NOMO-1 (cell line): ENCODE measurements at regions not wholly inside any gene's neighbourhood (a gene's known extent, or its start where the extent isn't known, plus 50 kb on each side); places are given as distances from the start of the nearest gene placed in this dataset.

Source experiments
- DNase-seq, 2 experiments: peaks; one replicate each; lab custom pipeline; 2025; ENCODE audit not compliant: unreplicated experiment in 2 of 2; lab: John Stamatoyannopoulos, UW

DNA sequence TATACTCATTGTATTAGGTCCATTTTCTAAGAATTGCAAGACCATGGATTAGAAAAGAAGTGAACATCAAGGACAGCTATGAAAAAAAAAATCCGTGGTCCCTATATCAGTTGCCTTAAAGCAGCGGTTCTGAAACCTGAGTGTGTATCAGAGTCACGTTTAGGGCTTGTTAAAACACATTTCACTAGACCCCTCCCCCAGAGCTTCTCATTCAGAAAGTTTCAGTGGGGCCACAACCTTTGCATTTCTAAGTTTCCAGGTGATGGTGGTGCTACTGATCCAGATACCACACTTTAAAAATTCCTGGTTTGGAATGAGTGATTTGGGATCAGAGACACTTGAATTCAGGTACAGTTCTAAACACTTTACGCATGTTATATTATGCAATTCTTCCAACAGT, 96.1 kb upstream of the PRMT6 start:
- no peak for DNase-seq

DNA sequence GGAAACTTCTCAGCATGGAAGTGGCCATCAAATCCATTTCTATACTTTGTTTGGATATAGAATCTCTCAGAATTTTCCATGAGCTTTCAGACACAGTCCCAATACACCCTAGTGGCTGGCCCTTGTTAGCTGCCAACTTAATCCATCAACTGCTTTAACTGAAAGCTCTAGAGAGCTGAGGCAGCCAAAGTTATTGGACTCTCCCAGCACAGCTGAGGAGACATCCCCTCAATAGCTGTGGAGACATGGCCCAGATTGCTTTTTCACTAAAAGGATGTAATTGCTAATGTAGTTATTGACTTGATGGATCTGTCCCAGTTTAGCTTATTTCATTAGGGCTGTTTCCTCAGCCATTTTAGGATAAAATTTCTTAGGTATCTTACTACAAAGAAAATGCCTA, 94.8 kb upstream of the PRMT6 start:
- no peak for DNase-seq

DNA sequence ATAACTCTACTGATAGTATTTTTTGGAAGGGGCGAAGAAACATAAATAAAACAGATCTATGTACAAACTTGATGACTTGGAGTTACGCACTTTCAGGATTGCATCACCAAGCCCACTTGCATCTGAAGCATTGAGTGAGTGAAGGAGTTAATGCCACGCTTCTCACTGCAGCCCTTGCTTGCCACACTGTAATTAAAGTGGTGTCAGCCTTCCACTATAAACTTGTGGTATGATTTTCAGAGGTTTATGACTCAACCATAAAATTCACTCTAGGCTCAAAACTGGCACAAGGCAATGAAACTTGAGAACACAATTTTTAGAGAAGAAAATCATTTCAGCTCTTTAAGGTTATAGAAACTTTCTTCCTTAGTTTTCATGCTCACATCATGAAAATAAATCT, 93.9 kb upstream of the PRMT6 start:
- no peak for DNase-seq

DNA sequence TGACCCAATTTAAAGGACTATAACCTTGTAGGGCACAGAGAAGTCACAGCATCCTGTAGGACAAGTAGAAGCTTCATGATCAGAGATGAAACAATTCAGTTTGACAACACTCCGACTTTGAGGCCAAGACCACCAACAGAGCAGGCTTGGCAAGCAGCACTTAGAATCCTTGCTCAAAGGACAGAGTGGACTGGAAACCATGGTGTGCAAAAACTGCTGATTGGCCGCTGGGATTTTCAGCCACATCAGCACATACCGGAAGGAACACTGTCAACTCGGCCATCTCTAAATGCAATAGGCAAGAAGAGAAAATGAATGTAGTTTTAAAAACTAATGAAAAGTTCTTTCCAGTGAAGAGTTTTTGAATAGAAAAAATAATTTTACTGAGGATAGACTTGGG, 92.0 kb upstream of the PRMT6 start:
- DNase-seq = no peak

DNA sequence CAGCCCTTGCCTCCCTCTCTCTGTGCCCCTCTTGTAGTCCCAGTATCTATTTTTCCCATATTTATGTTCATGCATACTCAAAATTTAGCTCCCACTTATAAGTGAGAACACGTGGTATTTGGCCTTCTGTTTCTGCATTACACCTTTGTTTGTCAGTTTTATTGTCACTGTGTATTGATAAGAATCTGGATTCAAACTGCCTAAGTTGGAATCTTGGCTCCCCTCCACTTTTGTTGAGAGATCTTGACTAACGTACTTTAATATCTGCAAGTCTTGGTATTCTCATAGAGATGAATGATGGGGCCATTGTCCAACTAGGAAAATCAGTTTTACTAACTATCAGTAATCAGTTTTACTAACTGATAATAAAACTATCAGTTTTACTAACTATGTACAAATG, 87.8 kb upstream of the PRMT6 start:
- DNase-seq = no peak

DNA sequence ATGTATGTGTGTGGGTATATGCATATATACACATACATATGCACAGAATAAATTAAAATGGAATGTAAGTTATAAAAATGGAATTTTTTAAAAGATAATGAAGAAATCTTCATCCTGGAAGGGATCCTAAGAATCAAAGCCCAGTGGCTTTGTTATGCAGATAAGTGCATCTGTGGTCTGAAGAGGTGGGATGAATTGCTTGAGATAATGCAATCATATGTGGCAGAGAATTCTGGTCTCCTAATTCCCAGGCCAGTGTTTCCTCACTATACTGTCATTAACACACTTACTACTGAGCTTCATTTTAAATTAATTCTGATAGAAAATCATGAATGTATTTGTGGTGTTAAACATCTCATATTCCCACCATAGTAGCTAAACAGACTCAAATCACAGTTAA, 86.7 kb upstream of the PRMT6 start:
- DNase-seq = no peak

DNA sequence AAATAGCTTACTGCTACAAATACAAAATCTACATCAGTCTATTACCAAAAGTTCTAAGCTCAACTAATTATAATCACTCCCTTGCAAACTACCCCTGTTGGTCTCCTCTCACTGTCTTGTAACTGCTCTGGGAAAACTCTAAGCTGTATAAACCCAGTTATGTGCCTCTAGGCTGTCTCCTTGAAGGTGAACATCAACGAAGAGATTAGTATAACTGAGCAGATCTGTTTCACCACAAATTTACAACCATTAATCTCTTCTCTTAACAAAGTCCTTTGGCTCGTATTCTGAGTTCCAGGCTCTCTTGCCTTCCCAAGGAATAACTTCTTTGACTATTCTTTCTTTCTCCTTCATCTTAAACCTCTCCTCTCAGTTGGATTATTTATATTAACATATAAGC, 84.4 kb upstream of the PRMT6 start:
- DNase-seq = no peak

DNA sequence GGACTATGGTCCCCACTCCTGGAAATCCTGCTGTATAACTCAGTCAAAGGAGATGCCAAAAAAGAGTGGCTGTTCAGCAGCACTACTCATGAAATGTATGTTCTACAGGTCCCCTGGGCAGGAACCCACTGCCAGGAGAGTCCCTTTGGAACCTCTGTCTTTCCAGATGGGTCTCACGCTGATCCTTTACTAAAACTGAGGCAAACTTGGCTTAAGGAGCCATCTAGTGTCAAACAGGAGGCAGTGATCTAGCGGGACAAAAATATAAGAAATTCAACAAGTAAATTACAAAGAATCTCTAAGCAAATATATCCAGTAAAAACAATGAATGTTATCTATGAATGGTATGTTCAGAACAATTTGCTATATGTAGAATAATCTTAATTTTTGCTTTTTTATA, 80.5 kb upstream of the PRMT6 start:
- DNase-seq = no peak

DNA sequence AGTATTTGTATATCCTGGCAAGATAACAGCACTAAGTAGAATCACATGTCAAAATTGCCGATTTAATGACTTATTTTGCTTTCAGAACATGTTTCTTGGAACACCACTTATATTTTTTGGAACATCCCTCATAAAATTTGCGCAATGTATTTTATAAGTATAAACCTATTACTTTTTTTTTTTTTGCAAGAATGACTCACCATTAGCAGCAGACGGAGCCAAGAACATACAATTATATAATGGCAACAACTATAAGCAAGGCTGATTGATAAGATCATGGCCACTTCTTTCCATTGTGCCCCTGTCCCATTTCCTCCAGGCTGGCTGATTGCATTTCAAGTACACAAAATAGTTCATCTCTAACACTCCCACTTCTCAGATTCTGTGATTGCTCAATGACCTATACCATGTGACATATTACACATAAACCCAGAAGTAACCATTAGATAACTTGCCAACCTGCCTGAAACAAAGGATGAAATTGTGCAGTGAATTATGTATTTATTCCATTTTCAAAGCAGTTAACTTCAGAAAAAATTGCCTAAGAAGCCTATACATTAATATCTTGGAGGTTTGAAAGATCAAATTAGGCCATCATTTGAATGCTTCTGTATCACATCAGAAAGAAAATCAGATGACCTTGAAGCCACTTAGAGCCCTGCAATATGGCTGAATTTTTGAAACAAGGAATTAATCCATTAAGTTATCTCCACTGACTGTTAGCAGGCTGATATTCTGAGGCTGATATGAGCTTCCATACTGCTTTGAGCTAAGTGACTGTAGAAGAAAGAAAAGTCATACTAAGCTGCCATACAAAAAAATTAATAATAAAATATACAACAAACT, 77.8 kb upstream of the PRMT6 start:
- no peak for DNase-seq

DNA sequence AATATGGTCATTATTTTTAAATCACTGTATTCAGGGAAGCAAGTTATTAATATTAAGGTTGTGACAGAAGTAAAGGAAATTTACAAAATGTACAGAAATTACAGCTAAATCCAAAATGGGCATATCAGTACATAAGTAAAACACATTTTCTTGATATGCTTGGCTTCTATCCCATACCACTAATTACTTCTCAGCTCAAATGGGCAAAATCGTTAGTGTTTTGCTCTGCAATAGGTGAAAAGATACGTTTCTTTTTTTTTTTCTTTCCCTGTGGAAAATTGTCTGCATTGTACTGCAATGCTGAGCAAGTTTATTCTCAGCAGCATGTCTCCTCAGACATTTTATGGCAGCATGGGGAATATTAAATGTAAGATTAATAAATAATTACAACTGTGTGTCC, 77.1 kb upstream of the PRMT6 start:
- no peak for DNase-seq

DNA sequence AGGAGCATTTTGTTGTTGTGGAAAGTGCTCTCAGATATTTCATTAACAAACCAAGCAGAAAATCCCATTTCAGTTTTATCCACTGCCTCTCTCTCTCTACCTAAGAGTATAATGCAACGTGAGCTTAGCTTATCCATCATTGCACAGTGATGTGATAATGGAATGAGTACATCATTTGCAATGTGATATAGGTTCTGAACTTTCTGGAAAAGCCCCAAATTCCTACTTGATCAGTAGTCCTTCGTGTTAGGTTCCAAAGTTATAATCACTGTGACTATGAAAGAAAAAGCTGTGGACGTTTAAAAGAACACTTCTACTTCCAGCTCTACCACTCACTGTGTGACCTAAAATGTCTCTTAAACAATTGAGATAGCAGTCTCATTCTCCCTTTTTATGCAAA, 76.4 kb upstream of the PRMT6 start:
- DNase-seq = no peak

DNA sequence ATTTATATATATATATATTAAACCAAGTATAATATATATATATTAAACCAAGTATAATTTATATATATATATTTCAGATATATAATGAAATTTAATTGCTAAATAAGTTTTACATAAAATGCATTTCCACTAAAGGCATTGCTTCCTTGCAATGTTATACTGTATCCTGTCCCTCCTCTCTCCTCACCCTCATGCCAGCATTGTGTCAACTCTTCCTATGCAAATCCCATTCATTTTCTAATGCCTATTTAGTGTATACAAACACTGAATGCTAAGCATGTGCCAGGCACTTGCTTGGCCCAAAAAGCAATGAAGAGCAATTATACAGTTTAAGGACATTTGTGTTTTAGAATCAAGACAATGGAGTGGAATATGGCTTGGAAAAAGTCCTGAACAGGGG, 71.7 kb upstream of the PRMT6 start:
- no peak for DNase-seq

DNA sequence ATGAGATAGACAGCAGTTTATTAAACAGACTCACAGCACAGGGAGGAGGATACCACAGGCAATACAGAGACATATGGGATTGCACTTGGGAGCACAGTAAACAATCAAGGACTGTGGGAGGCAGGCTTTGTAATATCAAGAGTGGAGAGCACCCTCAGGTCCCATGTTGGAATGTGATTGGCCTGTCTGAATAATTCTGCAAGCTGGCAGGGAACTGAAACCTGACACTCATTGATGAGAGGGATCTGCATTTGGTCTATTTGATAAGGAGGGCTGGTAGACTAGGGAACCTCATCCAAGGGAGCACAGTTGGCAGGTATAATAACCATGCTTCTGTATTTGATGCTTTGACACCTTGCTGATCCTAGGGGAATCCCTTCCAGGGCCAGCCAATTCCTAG, 69.9 kb upstream of the PRMT6 start:
- no peak for DNase-seq

DNA sequence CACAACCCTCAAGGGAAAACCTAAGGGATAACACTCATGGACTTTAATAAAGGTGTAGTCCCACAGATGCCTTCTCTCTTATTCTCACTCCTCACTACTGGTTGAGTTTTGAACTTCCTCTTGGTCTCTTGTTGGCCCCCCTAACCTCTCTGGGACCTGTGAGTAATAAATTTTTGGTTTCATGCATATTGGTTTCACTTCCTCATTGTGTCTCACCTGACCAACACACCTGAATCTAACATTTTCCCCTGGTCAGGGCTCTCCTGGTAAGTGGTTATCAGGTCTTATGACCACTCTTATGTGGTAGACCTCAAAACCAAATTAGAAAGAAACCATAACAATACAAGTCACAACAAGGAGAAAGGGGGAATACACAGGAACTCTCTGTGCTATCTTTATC, 60.5 kb upstream of the PRMT6 start:
- DNase-seq = no peak

DNA sequence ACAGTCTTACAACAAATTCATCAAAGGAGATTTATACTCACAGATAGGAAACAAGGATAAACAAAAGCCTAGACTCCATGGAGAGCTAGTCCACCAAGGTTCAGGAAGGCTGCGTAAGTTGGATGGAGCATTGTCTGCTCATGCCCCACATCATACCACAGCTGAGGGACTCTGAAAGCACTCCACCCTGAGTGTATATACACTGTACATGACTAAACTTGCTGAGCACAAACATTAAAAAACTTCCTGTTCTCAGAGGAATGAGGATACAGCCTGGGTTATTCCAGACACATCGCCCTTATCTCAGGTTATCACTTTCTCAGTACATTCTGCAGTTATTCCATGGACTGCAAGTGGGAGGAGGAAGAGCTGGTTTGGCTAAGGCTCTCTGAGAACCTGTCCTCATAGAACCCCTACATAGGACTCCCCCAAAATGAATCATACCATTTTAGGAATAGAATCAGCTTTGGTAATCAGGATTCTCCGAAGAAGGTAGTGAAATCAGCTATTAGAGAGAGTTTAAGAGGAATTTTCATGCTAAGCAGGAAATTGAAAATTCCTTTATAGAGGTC, 58.0 kb upstream of the PRMT6 start:
- DNase-seq = no peak

DNA sequence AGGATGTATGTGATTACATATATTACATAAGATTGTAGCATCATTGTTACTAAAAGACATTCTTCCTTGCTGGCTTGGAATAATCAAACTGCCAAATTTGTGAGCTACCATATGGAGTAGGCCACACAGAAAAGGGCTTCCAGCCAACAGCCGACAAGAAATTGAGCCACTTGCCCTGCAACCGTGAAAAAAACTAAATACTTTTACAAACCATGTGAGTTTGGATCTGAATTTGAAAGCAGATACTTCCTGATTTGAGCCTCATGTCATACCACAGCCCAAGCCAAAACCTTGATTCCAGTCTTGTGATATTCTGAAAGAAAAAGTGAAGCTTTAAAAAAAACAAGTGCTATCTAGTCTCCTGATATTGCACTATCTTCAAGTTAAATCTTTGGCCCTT, 55.6 kb upstream of the PRMT6 start:
- DNase-seq = no peak

DNA sequence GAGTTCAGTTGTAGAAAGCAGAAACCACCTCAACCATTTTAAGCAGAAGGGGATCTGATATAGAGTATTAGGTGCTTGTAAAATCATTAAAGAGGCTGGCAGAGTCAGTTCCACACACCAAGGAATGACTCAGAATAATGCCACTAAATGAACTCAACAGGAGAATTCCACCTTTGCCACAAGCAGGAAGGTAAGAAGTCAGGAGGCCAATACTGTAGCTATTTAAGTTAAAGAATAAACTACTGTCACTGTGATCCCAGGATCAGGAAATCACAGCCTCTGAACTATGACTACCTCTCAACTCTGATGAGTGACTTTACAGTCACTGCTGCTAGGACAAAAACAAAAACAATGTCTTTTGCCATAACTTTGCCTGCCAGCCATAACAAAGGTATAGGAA, 52.5 kb upstream of the PRMT6 start:
- DNase-seq = no peak

DNA sequence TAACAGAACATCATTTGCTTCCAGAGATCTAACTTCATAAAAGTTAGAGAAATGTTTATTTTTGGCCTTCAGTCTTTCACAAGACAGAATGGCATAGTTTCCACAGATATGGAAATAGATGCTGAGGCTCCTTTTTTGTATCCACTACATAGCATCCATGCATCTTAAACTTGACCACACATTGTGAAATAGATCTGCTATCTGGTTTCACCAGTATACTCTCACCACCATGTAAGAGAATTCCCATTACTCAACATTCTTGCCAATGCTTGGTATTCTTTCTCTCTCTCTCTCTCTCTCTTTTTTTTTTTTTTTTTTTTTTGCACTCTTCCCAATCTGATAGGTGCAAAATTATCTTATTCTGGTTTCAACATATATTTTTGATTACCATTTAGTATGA, 52.1 kb upstream of the PRMT6 start:
- DNase-seq = no peak
